Smooth muscle cell (in vitro differentiated cells): ENCODE measurements at regions not wholly inside any gene's neighbourhood (a gene's known extent, or its start where the extent isn't known, plus 50 kb on each side); places are given as distances from the start of the nearest gene placed in this dataset.

Experiments used
- DNase-seq: peaks from one replicate; lab custom pipeline; 2025; ENCODE audit not compliant: unreplicated experiment; lab: John Stamatoyannopoulos, UW
- H2AFZ ChIP-seq: fragments of 200-600 bp; sonication (generic); 2 replicates; pipeline ENCODE4 v1.6.0; 2016; ENCODE audit warnings: antibody characterized with exemption, low read depth, mild to moderate bottlenecking
- H3F3A ChIP-seq: fragments of 200-600 bp; sonication (generic); 2 replicates; pipeline ENCODE4 v1.6.0; 2017; ENCODE audit warnings: antibody characterized with exemption, low read depth
- H3K27ac ChIP-seq: fragments of 200-600 bp; sonication (generic); 2 replicates; pipeline ENCODE4 v1.5.1; 2016; ENCODE audit warnings: low read depth, mild to moderate bottlenecking
- H3K27me3 ChIP-seq: fragments of 200-600 bp; sonication (generic); 2 replicates; pipeline ENCODE4 v1.6.1; 2016; ENCODE audit warnings: low read depth, mild to moderate bottlenecking
- H3K36me3 ChIP-seq: fragments of 200-600 bp; sonication (generic); 2 replicates; pipeline ENCODE4 v1.5.1; 2016; ENCODE audit warnings: low read depth
- H3K4me1 ChIP-seq: fragments of 200-600 bp; sonication (generic); 2 replicates; pipeline ENCODE4 v1.5.1; 2016; ENCODE audit warnings: low read depth
- H3K4me2 ChIP-seq: fragments of 200-600 bp; sonication (generic); 2 replicates; pipeline ENCODE4 v1.6.0; 2016; ENCODE audit warnings: mild to moderate bottlenecking
- H3K4me3 ChIP-seq: fragments of 200-600 bp; sonication (generic); 2 replicates; pipeline ENCODE4 v1.5.1; 2016; ENCODE audit warnings: mild to moderate bottlenecking
- H3K79me2 ChIP-seq: fragments of 200-600 bp; sonication (generic); 2 replicates; pipeline ENCODE4 v1.6.0; 2016; ENCODE audit warnings: low read depth, mild to moderate bottlenecking
- H3K9ac ChIP-seq: fragments of 200-600 bp; sonication (generic); 2 replicates; pipeline ENCODE4 v1.6.0; 2016; ENCODE audit warnings: low read depth
- H3K9me3 ChIP-seq: fragments of 200-600 bp; sonication (generic); replicated peaks from 2 replicates; pipeline ENCODE4 v1.5.1; 2016; ENCODE audit warnings: low read depth
- H4K20me1 ChIP-seq: fragments of 200-600 bp; sonication (generic); 2 replicates; pipeline ENCODE4 v1.6.0; 2016; ENCODE audit warnings: low read depth
- CTCF ChIP-seq: fragments of 200-600 bp; sonication (generic); IDR thresholded peaks from 2 replicates; pipeline ENCODE4 v1.5.1; 2017; ENCODE audit warnings: borderline replicate concordance, mild to moderate bottlenecking, antibody characterized with exemption; ENCODE audit not compliant: insufficient read depth, poor library complexity, severe bottlenecking
- WGBS: methylation state at CpG from one replicate; pipeline ENCODE4 v1.1.7; 2016; ENCODE audit warnings: low lambda C conversion rate; 5-methylcytosine and 5-hydroxymethylcytosine counted together

- no peak for TF ChIP-seq CTCF
- H3K27ac ChIP-seq = no peak overlapping the region
- H3F3A ChIP-seq = no peaks in the 10 kb centered on the region
- H3K9me3 ChIP-seq = no peaks in the 10 kb centered on the region
- H3K4me3 ChIP-seq = no peak overlapping the region
- peaks cover 7% of the 10 kb centered on the region for H3K79me2 ChIP-seq
- H3K9ac ChIP-seq = no peak overlapping the region
- H3K36me3 ChIP-seq = no peaks in the 10 kb centered on the region
- no peak overlapping the region for H3K4me2 ChIP-seq
- H2AFZ ChIP-seq = no peak overlapping the region
- H3K4me1 ChIP-seq = peaks cover 35% of the 10 kb centered on the region
- DNase-seq = no peak
- no peaks in the 10 kb centered on the region for H3K27me3 ChIP-seq
- 91% methylated on average over 24 of the region's 28 CpGs for WGBS
- peaks cover 58% of the 10 kb centered on the region for H4K20me1 ChIP-seq
Measured at GRCh38 chr4:3372933-3373465, 68.8 kb upstream of the HGFAC start.

- Histone ChIP-seq H3K9me3 (no peaks in the 10 kb centered on the region), H3K79me2 (peaks cover 7% of the 10 kb centered on the region), H3K9ac (no peak overlapping the region), H3F3A (no peaks in the 10 kb centered on the region), H4K20me1 (peaks cover 55% of the 10 kb centered on the region), H3K4me1 (peaks cover 35% of the 10 kb centered on the region), H3K4me2 (no peak overlapping the region), H3K27ac (no peak overlapping the region), H3K27me3 (no peaks in the 10 kb centered on the region), H3K4me3 (no peak overlapping the region), H2AFZ (no peak overlapping the region), H3K36me3 (no peaks in the 10 kb centered on the region)
- WGBS = 98% methylated on average over 19 of the region's 19 CpGs
- TF ChIP-seq CTCF = no peak
- DNase-seq = no peak
Measured at GRCh38 chr4:3373468-3373867, 68.3 kb upstream of the HGFAC start.

- no peak for TF ChIP-seq CTCF
- peaks cover 7% of the 10 kb centered on the region for H3K79me2 ChIP-seq
- no peaks in the 10 kb centered on the region for H3K36me3 ChIP-seq
- no peaks in the 10 kb centered on the region for H3F3A ChIP-seq
- no peak overlapping the region for H2AFZ ChIP-seq
- H3K4me2 ChIP-seq = no peak overlapping the region
- H3K9ac ChIP-seq = no peak overlapping the region
- H3K4me3 ChIP-seq = no peak overlapping the region
- DNase-seq = no peak
- H3K4me1 ChIP-seq = peaks cover 30% of the 10 kb centered on the region
- no peaks in the 10 kb centered on the region for H3K9me3 ChIP-seq
- peaks cover 50% of the 10 kb centered on the region for H4K20me1 ChIP-seq
- H3K27me3 ChIP-seq = no peaks in the 10 kb centered on the region
- no peak overlapping the region for H3K27ac ChIP-seq
- 97% methylated on average over 27 of the region's 29 CpGs for WGBS
Measured at GRCh38 chr4:3374011-3374645, 67.6 kb upstream of the HGFAC start.

GRCh38 chr4:3374667-3375066, 67.1 kb upstream of the HGFAC start:
- H3K79me2 ChIP-seq = peaks cover 7% of the 10 kb centered on the region
- no peak overlapping the region for H3K27ac ChIP-seq
- no peaks in the 10 kb centered on the region for H3F3A ChIP-seq
- no peaks in the 10 kb centered on the region for H3K27me3 ChIP-seq
- no peak overlapping the region for H3K4me2 ChIP-seq
- H2AFZ ChIP-seq = no peak overlapping the region
- no peak for DNase-seq
- peaks cover 44% of the 10 kb centered on the region for H4K20me1 ChIP-seq
- 97% methylated on average over 11 of the region's 11 CpGs for WGBS
- H3K36me3 ChIP-seq = no peaks in the 10 kb centered on the region
- H3K4me3 ChIP-seq = no peak overlapping the region
- H3K9ac ChIP-seq = no peak overlapping the region
- H3K9me3 ChIP-seq = peaks cover 1% of the 10 kb centered on the region
- TF ChIP-seq CTCF = no peak
- H3K4me1 ChIP-seq = peaks cover 24% of the 10 kb centered on the region
